ENCODE measurements at regions not wholly inside any gene's neighbourhood (a gene's known extent, or its start where the extent isn't known, plus 50 kb on each side); places are given as distances from the start of the nearest gene placed in this dataset.

GRCh38 chr9:7980691-7981289 lies 181.2 kb upstream of the DMAC1 start:
- DNase-seq = no peak
- no peak for ATAC-seq
- intact Hi-C loops (cut with DNase I) = loop anchor here in 1 of 10 donors (5.0 kb wide), 1 partner anchor 348 kb away; no protein-coding TSS in a partner anchor
- 78 to 79% methylated on average over 2 of the region's 2 CpGs for WGBS, 2 donors
- TF ChIP-seq CTCF (IDR thresholded peaks at IDR 0.05) = no peak
- no peaks in the 10 kb centered on the region for H3K36me3 ChIP-seq
- H3K4me3 ChIP-seq = no peak overlapping the region
- peaks cover 0 to 25% (median 0%) of the 10 kb centered on the region in 9 donors for H3K4me1 ChIP-seq
- no peaks in the 10 kb centered on the region for H3K27me3 ChIP-seq
- no peaks in the 10 kb centered on the region for H3K9me3 ChIP-seq
- no peak overlapping the region for H3K27ac ChIP-seq

- Histone ChIP-seq H3K27ac (no peak overlapping the region), H3K4me3 (no peak overlapping the region), H3K9me3 (no peaks in the 10 kb centered on the region), H3K36me3 (no peaks in the 10 kb centered on the region), H3K27me3 (no peaks in the 10 kb centered on the region), H3K4me1 (peaks cover 0 to 32% (median 0%) of the 10 kb centered on the region in 9 donors)
- 68 to 80% methylated on average over 2 of the region's 2 CpGs for WGBS, 2 donors
- DNase-seq = no peak
- no peak for TF ChIP-seq CTCF (IDR thresholded peaks at IDR 0.05)
- intact Hi-C loops (cut with DNase I) = loop anchor here in 1 of 10 donors (5.0 kb wide), 1 partner anchor 348 kb away; no protein-coding TSS in a partner anchor
- no peak for ATAC-seq
These were observed 180.5 kb upstream of the DMAC1 start for GRCh38 chr9:7980041-7980440.

DNA sequence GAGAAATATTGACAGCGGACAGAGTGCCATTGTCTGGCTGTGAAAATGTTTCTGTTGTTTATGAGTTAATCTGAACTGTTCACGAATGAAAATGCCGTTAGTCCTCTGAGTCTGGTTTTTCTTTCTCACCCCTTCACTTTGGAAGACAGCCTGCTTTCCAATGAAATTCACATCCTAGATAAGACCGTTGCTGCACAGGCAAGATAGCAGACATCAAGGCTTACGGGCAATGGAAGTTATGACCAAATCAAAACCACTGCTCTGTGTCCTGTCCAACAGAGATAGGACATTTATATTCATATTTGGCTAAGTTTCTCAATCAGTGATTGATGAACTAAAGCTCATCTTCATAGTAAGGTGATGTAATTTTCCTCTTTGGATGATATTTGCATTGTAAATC lies 180.0 kb upstream of the DMAC1 start:
- Histone ChIP-seq H3K4me1 (peaks cover 0 to 36% (median 0%) of the 10 kb centered on the region in 9 donors), H3K9me3 (no peaks in the 10 kb centered on the region), H3K4me3 (no peak overlapping the region), H3K27me3 (no peaks in the 10 kb centered on the region), H3K36me3 (no peaks in the 10 kb centered on the region), H3K27ac (no peak overlapping the region)
- TF ChIP-seq CTCF (IDR thresholded peaks at IDR 0.05) = no peak
- WGBS, 2 donors = 20 to 27% methylated on average over 5 of the region's 5 CpGs
- peak in 2 of 8 donors; percentile 37 to 61 for ATAC-seq
- DNase-seq = no peak
- intact Hi-C loops (cut with DNase I) = loop anchor here in 2 of 10 donors (5.0 to 10.0 kb wide), 2 partner anchors 347 to 405 kb away; no protein-coding TSS in a partner anchor

- no peaks in the 10 kb centered on the region for H3K36me3 ChIP-seq
- WGBS, 2 donors = 66 to 74% methylated on average over 5 of the region's 5 CpGs
- no peak overlapping the region for H3K27ac ChIP-seq
- H3K9me3 ChIP-seq = no peaks in the 10 kb centered on the region
- ATAC-seq (no peak), DNase-seq (no peak)
- intact Hi-C loops (cut with DNase I) = loop anchor here in 1 of 10 donors (10.0 kb wide), 1 partner anchor 403 kb away; no protein-coding TSS in a partner anchor
- H3K4me3 ChIP-seq = no peak overlapping the region
- TF ChIP-seq CTCF (IDR thresholded peaks at IDR 0.05) = no peak
- no peaks in the 10 kb centered on the region for H3K27me3 ChIP-seq
- H3K4me1 ChIP-seq = peaks cover 0 to 49% (median 0%) of the 10 kb centered on the region in 9 donors
These were observed 178.0 kb upstream of the DMAC1 start for GRCh38 chr9:7977586-7977985.
